Activated naive CD4-positive, alpha-beta T cell treated with anti-CD3 and anti-CD28 coated beads for 36 hours (primary cell): ENCODE measurements at regions not wholly inside any gene's neighbourhood (a gene's known extent, or its start where the extent isn't known, plus 50 kb on each side); places are given as distances from the start of the nearest gene placed in this dataset.
"Not testable (repeated sequence)": the region's sequence is repeated elsewhere in the genome, so short reads cannot be mapped to it uniquely, and the experiment has no call there.

Experiments used
- CTCF ChIA-PET: fragments of 350-600 bp; sonication (Branson Sonifier 250); formaldehyde crosslinking; loops from one replicate; lab custom pipeline; 2021; ENCODE audit warnings: antibody characterized with exemption; lab: Charles Lee
- DNase-seq: peaks from one replicate; pipeline ENCODE4 v3.0.0-alpha.2; 2020
- H3K27ac Mint-ChIP-seq: one replicate; pipeline ENCODE4 v1.8.0; 2021; ENCODE audit warnings: mild to moderate bottlenecking, mixed read lengths
- H3K27me3 Mint-ChIP-seq: one replicate; pipeline ENCODE4 v1.8.0; 2021; ENCODE audit warnings: low read depth, mixed read lengths
- H3K36me3 Mint-ChIP-seq: one replicate; pipeline ENCODE4 v1.8.0; 2021; ENCODE audit warnings: low read depth, mixed read lengths
- H3K4me1 Mint-ChIP-seq: one replicate; pipeline ENCODE4 v1.8.0; 2021; ENCODE audit warnings: low read depth, mixed read lengths
- H3K4me3 Mint-ChIP-seq: one replicate; pipeline ENCODE4 v1.8.0; 2021; ENCODE audit warnings: mild to moderate bottlenecking, moderate library complexity, mixed read lengths
- H3K9me3 Mint-ChIP-seq: one replicate; pipeline ENCODE4 v1.8.0; 2021; ENCODE audit warnings: mixed read lengths
- intact Hi-C: fragments of 100-400 bp; cut with micrococcal nuclease; formaldehyde crosslinking; loops from one replicate; pipeline ENCODE4 v1.15.1; 2023

- Mint-ChIP-seq H3K27ac (no peak overlapping the region), H3K36me3 (no peaks in the 10 kb centered on the region), H3K4me1 (no peaks in the 10 kb centered on the region), H3K9me3 (peaks cover under 1% of the 10 kb centered on the region), H3K27me3 (no peaks in the 10 kb centered on the region), H3K4me3 (no peak overlapping the region)
- CTCF ChIA-PET = no interaction called here
- intact Hi-C loops = no loop called here
- DNase-seq = no peak
These were observed 167.2 kb downstream of the RAMP3 start for GRCh38 chr7:45324683-45325237.

GRCh38 chr7:45325378-45325777 is 167.8 kb downstream of the RAMP3 start:
- H3K36me3 Mint-ChIP-seq = no peaks in the 10 kb centered on the region
- H3K27me3 Mint-ChIP-seq = no peaks in the 10 kb centered on the region
- CTCF ChIA-PET = no interaction called here
- H3K27ac Mint-ChIP-seq = no peak overlapping the region
- H3K4me3 Mint-ChIP-seq = no peak overlapping the region
- intact Hi-C loops = no loop called here
- H3K9me3 Mint-ChIP-seq = no peaks in the 10 kb centered on the region
- no peaks in the 10 kb centered on the region for H3K4me1 Mint-ChIP-seq
- DNase-seq = no peak

- CTCF ChIA-PET = no interaction called here
- no peaks in the 10 kb centered on the region for H3K9me3 Mint-ChIP-seq
- intact Hi-C loops = no loop called here
These were observed 170.9 kb downstream of the RAMP3 start for GRCh38 chr7:45328403-45328981.

GRCh38 chr7:45331563-45331962 is 174.0 kb downstream of the RAMP3 start:
- intact Hi-C loops = no loop called here
- Mint-ChIP-seq H3K27me3 (peaks cover 16% of the 10 kb centered on the region), H3K9me3 (peaks cover 2% of the 10 kb centered on the region), H3K4me1 (no peaks in the 10 kb centered on the region), H3K36me3 (no peaks in the 10 kb centered on the region), H3K4me3 (no peak overlapping the region), H3K27ac (no peak overlapping the region)
- CTCF ChIA-PET = no interaction called here
- no peak for DNase-seq

More at GRCh38 chr7:45328403-45328981, 170.9 kb downstream of the RAMP3 start:
- Mint-ChIP-seq H3K27me3 (peaks cover under 1% of the 10 kb centered on the region), H3K4me1 (no peaks in the 10 kb centered on the region), H3K36me3 (no peaks in the 10 kb centered on the region), H3K4me3 (no peak overlapping the region), H3K27ac (no peak overlapping the region)
- no peak for DNase-seq

- H3K36me3 Mint-ChIP-seq, H3K4me3 Mint-ChIP-seq, H3K4me1 Mint-ChIP-seq, H3K27ac Mint-ChIP-seq, DNase-seq, intact Hi-C loops, H3K9me3 Mint-ChIP-seq: not testable (repeated sequence)
- peaks cover 21% of the 10 kb centered on the region for H3K27me3 Mint-ChIP-seq
- CTCF ChIA-PET = interaction anchor here (1.1 kb wide), 1 partner anchor 8 kb away, joined by 3 read pairs; no protein-coding TSS in a partner anchor
These were observed 177.4 kb downstream of the RAMP3 start for GRCh38 chr7:45335024-45335423.

- Mint-ChIP-seq H3K4me1 (no peaks in the 10 kb centered on the region), H3K9me3 (no peaks in the 10 kb centered on the region), H3K4me3 (no peak overlapping the region), H3K27me3 (peaks cover 12% of the 10 kb centered on the region), H3K36me3 (no peaks in the 10 kb centered on the region), H3K27ac (no peak overlapping the region)
- CTCF ChIA-PET = no interaction called here
- DNase-seq = no peak
- intact Hi-C loops = no loop called here
These were observed 184.6 kb downstream of the RAMP3 start for GRCh38 chr7:45342236-45342635.

- CTCF ChIA-PET = interaction anchor here (1.2 kb wide), 1 partner anchor 9 kb away, joined by 3 read pairs; no protein-coding TSS in a partner anchor
- no peaks in the 10 kb centered on the region for H3K9me3 Mint-ChIP-seq
These were observed 186.2 kb downstream of the RAMP3 start for GRCh38 chr7:45343746-45344145.

GRCh38 chr7:45347804-45348203 is 190.2 kb downstream of the RAMP3 start:
- H3K27ac Mint-ChIP-seq = no peak overlapping the region
- H3K36me3 Mint-ChIP-seq = no peaks in the 10 kb centered on the region
- H3K9me3 Mint-ChIP-seq = no peaks in the 10 kb centered on the region
- CTCF ChIA-PET = no interaction called here
- DNase-seq = no peak
- no peaks in the 10 kb centered on the region for H3K4me1 Mint-ChIP-seq
- intact Hi-C loops = no loop called here
- no peak overlapping the region for H3K4me3 Mint-ChIP-seq
- H3K27me3 Mint-ChIP-seq = peaks cover 12% of the 10 kb centered on the region

More at GRCh38 chr7:45343746-45344145, 186.2 kb downstream of the RAMP3 start:
- intact Hi-C loops = no loop called here
- H3K36me3 Mint-ChIP-seq = no peaks in the 10 kb centered on the region
- no peak overlapping the region for H3K27ac Mint-ChIP-seq
- H3K27me3 Mint-ChIP-seq = peaks cover 11% of the 10 kb centered on the region
- H3K4me1 Mint-ChIP-seq = no peaks in the 10 kb centered on the region
- no peak for DNase-seq
- H3K4me3 Mint-ChIP-seq = no peak overlapping the region

- H3K27ac Mint-ChIP-seq = no peak overlapping the region
- H3K27me3 Mint-ChIP-seq = peaks cover 8% of the 10 kb centered on the region
- H3K36me3 Mint-ChIP-seq = no peaks in the 10 kb centered on the region
- H3K9me3 Mint-ChIP-seq = no peaks in the 10 kb centered on the region
- CTCF ChIA-PET = no interaction called here
- intact Hi-C loops = no loop called here
- no peak overlapping the region for H3K4me3 Mint-ChIP-seq
- no peaks in the 10 kb centered on the region for H3K4me1 Mint-ChIP-seq
- no peak for DNase-seq
These were observed 191.5 kb downstream of the RAMP3 start for GRCh38 chr7:45349090-45349489.

- Mint-ChIP-seq H3K27me3 (peaks cover 9% of the 10 kb centered on the region), H3K4me3 (no peak overlapping the region), H3K27ac (no peak overlapping the region), H3K9me3 (no peaks in the 10 kb centered on the region), H3K36me3 (no peaks in the 10 kb centered on the region), H3K4me1 (no peaks in the 10 kb centered on the region)
- intact Hi-C loops = no loop called here
- CTCF ChIA-PET = no interaction called here
- no peak for DNase-seq
These were observed 193.3 kb downstream of the RAMP3 start for GRCh38 chr7:45350896-45351295.

- H3K36me3 Mint-ChIP-seq = no peaks in the 10 kb centered on the region
- H3K27ac Mint-ChIP-seq = no peak overlapping the region
- H3K27me3 Mint-ChIP-seq = peaks cover 2% of the 10 kb centered on the region
- DNase-seq = no peak
- intact Hi-C loops = no loop called here
- H3K4me3 Mint-ChIP-seq = no peak overlapping the region
- H3K9me3 Mint-ChIP-seq = no peaks in the 10 kb centered on the region
- CTCF ChIA-PET = no interaction called here
- H3K4me1 Mint-ChIP-seq = no peaks in the 10 kb centered on the region
These were observed 200.7 kb downstream of the RAMP3 start for GRCh38 chr7:45358287-45358686.

- Mint-ChIP-seq H3K4me1 (no peaks in the 10 kb centered on the region), H3K27ac (no peak overlapping the region), H3K9me3 (no peaks in the 10 kb centered on the region), H3K4me3 (no peak overlapping the region), H3K27me3 (peaks cover 5% of the 10 kb centered on the region), H3K36me3 (no peaks in the 10 kb centered on the region)
- intact Hi-C loops = no loop called here
- CTCF ChIA-PET = no interaction called here
- no peak for DNase-seq
These were observed 201.7 kb downstream of the RAMP3 start for GRCh38 chr7:45359250-45359649.

- intact Hi-C loops = no loop called here
- Mint-ChIP-seq H3K27me3 (peaks cover 5% of the 10 kb centered on the region), H3K36me3 (no peaks in the 10 kb centered on the region), H3K9me3 (no peaks in the 10 kb centered on the region), H3K27ac (no peak overlapping the region), H3K4me1 (no peaks in the 10 kb centered on the region), H3K4me3 (no peak overlapping the region)
- CTCF ChIA-PET = no interaction called here
- DNase-seq = no peak
These were observed 202.2 kb downstream of the RAMP3 start for GRCh38 chr7:45359776-45360175.
